Left cardiac atrium (tissue), 4 donors: ENCODE measurements at regions not wholly inside any gene's neighbourhood (a gene's known extent, or its start where the extent isn't known, plus 50 kb on each side); places are given as distances from the start of the nearest gene placed in this dataset.

Experiments used
- ATAC-seq, 2 donors: fragments of 200-7000 bp; cut with Tn5 transposase; one replicate each; pipeline ENCODE4 v1.9.1; 2020; ENCODE audit warnings: mild to moderate bottlenecking in 2 of 2, moderate library complexity in 2 of 2
- DNase-seq: peaks from one replicate; pipeline ENCODE4 v3.0.0-alpha.2; 2020
- intact Hi-C, 2 donors: fragments of 100-400 bp; cut with DNase I; formaldehyde crosslinking; loops; one replicate each; pipeline versions ENCODE4 v1.14.1 to v1.15.1; 2022 to 2023
- donor health status: DM: no; HTN: yes; CAD: no.
- donor health status: DM: no; HTN: yes; CAD: no; lungs with severe emphysema.
- donor health status: DM: yes; HTN: yes; CAD: no.
- donor health status: Dilated cardiomyopathy.

- intact Hi-C loops = no loop called here
- DNase-seq (no peak), ATAC-seq (no peak)
Observed at GRCh38 chr11:115051938-115052590, 373.7 kb downstream of the NXPE2 start.

- DNase-seq (no peak), ATAC-seq (no peak)
- intact Hi-C loops = no loop called here
Observed at GRCh38 chr11:115052601-115053000, 374.3 kb downstream of the NXPE2 start.

GRCh38 chr11:115054570-115055538 is 376.5 kb downstream of the NXPE2 start:
- peak; percentile 70 to 94 for ATAC-seq
- intact Hi-C loops = no loop called here
- DNase-seq = peak; percentile 39

GRCh38 chr11:115056514-115056913 is 378.2 kb downstream of the NXPE2 start:
- ATAC-seq = no peak
- intact Hi-C loops = no loop called here
- DNase-seq = no peak

GRCh38 chr11:115060840-115061239 is 382.5 kb downstream of the NXPE2 start:
- intact Hi-C loops = no loop called here
- ATAC-seq = no peak

GRCh38 chr11:115065314-115065713 is 387.0 kb downstream of the NXPE2 start:
- intact Hi-C loops = no loop called here
- no peak for ATAC-seq
- DNase-seq = no peak

More at GRCh38 chr11:115060840-115061239, 382.5 kb downstream of the NXPE2 start:
- no peak for DNase-seq

- no peak for DNase-seq
- intact Hi-C loops = no loop called here
- no peak for ATAC-seq
Observed at GRCh38 chr11:115065830-115066664, 387.7 kb downstream of the NXPE2 start.

- ATAC-seq (no peak), DNase-seq (no peak)
- intact Hi-C loops = no loop called here
Observed at GRCh38 chr11:115067471-115067870, 389.1 kb downstream of the NXPE2 start.

- intact Hi-C loops = no loop called here
- ATAC-seq = no peak
- no peak for DNase-seq
Observed at GRCh38 chr11:115067900-115068530, 389.7 kb downstream of the NXPE2 start.

- DNase-seq = no peak
- intact Hi-C loops = no loop called here
- ATAC-seq = no peak
Observed at GRCh38 chr11:115069599-115069998, 391.3 kb downstream of the NXPE2 start.

GRCh38 chr11:115075356-115075755 is 397.0 kb downstream of the NXPE2 start:
- intact Hi-C loops = no loop called here
- peak in 1 of 2 donors; percentile 80 for ATAC-seq
- no peak for DNase-seq

GRCh38 chr11:115077740-115078139 is 399.4 kb downstream of the NXPE2 start:
- DNase-seq (no peak), ATAC-seq (no peak)
- intact Hi-C loops = no loop called here

GRCh38 chr11:115078461-115079438 is 400.4 kb downstream of the NXPE2 start:
- ATAC-seq = no peak
- DNase-seq = no peak
- intact Hi-C loops = no loop called here

GRCh38 chr11:115080923-115081680 is 402.8 kb downstream of the NXPE2 start:
- intact Hi-C loops = no loop called here
- DNase-seq (no peak), ATAC-seq (no peak)

- DNase-seq = no peak
- intact Hi-C loops = no loop called here
- no peak for ATAC-seq
Observed at GRCh38 chr11:115081972-115082371, 403.6 kb downstream of the NXPE2 start.

GRCh38 chr11:115083144-115083806 is 404.9 kb downstream of the NXPE2 start:
- DNase-seq (no peak), ATAC-seq (no peak)
- intact Hi-C loops = no loop called here

- ATAC-seq (no peak), DNase-seq (no peak)
Observed at GRCh38 chr11:115084231-115084630, 405.9 kb downstream of the NXPE2 start.

More at GRCh38 chr11:115084231-115084630, 405.9 kb downstream of the NXPE2 start:
- intact Hi-C loops = no loop called here
